ENCODE measurements at regions not wholly inside any gene's neighbourhood (a gene's known extent, or its start where the extent isn't known, plus 50 kb on each side); places are given as distances from the start of the nearest gene placed in this dataset.

DNA sequence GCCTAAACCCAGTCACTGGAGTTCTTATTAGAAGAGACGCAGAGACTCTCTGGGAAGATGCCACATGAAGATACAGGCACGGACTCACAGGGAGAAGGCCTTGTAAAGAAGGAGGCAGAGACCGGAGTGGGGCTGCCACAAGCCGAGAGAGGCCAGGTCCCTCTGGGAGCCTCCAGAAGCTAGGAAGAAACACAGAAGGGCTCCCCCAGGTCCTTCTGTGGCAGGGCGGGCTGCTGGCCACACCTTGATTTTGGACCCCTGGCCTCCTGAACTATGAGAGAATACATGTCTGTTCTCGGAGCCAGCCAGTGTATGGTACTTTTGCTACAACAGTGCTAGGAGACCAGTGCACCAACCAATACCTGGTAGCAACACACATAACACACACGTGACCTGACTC, 140.1 kb upstream of the SPACA7 start:
- TF ChIP-seq POLR2A (IDR thresholded peaks at IDR 0.05; ENCODE audit: low read depth) (no peak), POLR2AphosphoS5 (IDR thresholded peaks at IDR 0.05) (no peak)
- Histone ChIP-seq H3K36me3 (no peaks in the 10 kb centered on the region), H3K27ac (replicated peaks in 1 of 4) (no peak overlapping the region), H3K9me3 (peaks cover 0 to 9% (median 4%) of the 10 kb centered on the region in 4 donors), H3K4me3 (no peak overlapping the region), H3K27me3 (peaks cover 0 to 61% (median 0%) of the 10 kb centered on the region in 4 donors), H3K4me1 (no peaks in the 10 kb centered on the region)
- 82% methylated on average over 7 of the region's 7 CpGs for WGBS
- DNase-seq (ENCODE audit: extremely low spot score) = no peak
- intact Hi-C loops (cut with DNase I) = no loop called here

DNA sequence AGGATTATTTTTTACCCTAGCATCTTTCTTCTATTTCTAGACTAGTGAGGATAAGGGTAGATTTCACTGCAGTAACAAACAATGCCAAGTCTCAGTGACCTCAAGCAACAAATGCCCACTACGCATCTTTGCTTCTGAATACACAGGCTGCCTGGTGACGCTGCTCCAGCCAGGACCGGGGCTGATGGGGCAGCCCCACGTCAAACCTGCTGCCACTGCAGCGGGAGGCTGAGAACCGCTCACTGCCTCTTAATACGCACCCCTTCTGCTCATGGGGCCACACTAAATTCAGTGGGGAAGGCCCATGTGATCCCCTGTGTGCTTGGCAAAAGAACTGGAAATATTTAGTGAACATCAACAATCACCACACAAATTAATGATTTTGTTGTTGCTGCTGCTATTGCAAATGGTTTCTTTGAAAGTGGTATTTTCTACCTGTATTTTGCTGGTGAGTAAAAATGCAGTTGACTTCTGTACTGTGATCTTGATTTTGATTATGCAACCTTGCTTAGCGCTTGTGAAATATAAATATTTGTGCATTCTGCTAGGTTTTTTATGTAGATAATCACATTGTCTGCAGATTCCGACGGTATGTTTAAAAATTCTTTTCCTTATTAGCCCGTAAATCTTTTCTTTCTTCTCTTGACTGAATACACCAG, 139.5 kb upstream of the SPACA7 start:
- TF ChIP-seq POLR2AphosphoS5 (IDR thresholded peaks at IDR 0.05) (no peak), POLR2A (IDR thresholded peaks at IDR 0.05; ENCODE audit: low read depth) (no peak), EP300 (IDR thresholded peaks at IDR 0.05) (no peak), CTCF (IDR thresholded peaks at IDR 0.05) (no peak)
- intact Hi-C loops (cut with DNase I) = no loop called here
- DNase-seq (ENCODE audit: extremely low spot score) = no peak

DNA sequence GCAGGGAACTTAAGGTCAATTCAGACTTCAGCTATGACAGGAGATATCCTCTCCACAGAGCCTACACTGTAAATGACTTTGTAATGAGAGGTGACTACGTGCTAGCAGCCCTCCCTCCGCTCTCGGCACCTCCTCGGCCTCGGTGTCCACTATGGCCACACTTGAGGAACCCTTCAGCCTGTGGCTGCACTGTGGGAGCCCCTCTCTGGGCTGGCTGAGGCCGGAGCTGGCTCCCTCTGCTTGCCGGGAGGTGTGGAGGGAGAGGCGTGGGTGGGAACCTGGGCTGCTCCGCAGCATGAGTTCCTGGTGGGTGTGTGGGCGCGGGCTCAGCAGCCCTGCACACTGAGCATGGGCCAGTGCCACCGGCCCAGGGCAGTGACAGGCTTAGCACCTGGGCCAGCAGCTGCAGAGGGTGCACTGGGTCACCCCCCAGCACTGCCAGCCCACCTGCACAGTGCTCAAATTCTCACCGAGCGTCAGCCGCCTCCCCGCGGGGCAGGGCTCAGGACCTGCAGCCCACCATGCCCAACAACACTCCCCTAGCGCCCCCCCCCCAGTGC, 137.6 kb upstream of the SPACA7 start:
- Histone ChIP-seq H3K9me3 (peaks cover 0 to 9% (median 4%) of the 10 kb centered on the region in 4 donors), H3K4me1 (no peaks in the 10 kb centered on the region), H3K36me3 (no peaks in the 10 kb centered on the region), H3K4me3 (no peak overlapping the region), H3K27ac (replicated peaks in 1 of 4) (no peak overlapping the region), H3K27me3 (peaks cover 0 to 56% (median 0%) of the 10 kb centered on the region in 4 donors)
- intact Hi-C loops (cut with DNase I) = no loop called here
- TF ChIP-seq POLR2A (IDR thresholded peaks at IDR 0.05; ENCODE audit: low read depth) (no peak), EP300 (IDR thresholded peaks at IDR 0.05) (no peak), CTCF (IDR thresholded peaks at IDR 0.05) (no peak), POLR2AphosphoS5 (IDR thresholded peaks at IDR 0.05) (no peak)
- no peak for DNase-seq (ENCODE audit: extremely low spot score)
- 93% methylated on average over 16 of the region's 18 CpGs for WGBS

More for the DNA sequence above, 139.5 kb upstream of the SPACA7 start:
- WGBS = 79% methylated on average over 11 of the region's 11 CpGs
- no peaks in the 10 kb centered on the region for H3K36me3 ChIP-seq
- H3K9me3 ChIP-seq = peaks cover 0 to 9% (median 4%) of the 10 kb centered on the region in 4 donors
- H3K27ac ChIP-seq (replicated peaks in 1 of 4) = no peak overlapping the region
- H3K27me3 ChIP-seq = peaks cover 0 to 67% (median 0%) of the 10 kb centered on the region in 4 donors
- H3K4me1 ChIP-seq = no peaks in the 10 kb centered on the region
- H3K4me3 ChIP-seq = no peak overlapping the region

GRCh38 chr13:112240076-112240475, 136.1 kb upstream of the SPACA7 start:
- intact Hi-C loops (cut with DNase I) = no loop called here
- no peak for DNase-seq (ENCODE audit: extremely low spot score)
- Histone ChIP-seq H3K27me3 (peaks cover 0 to 44% (median 0%) of the 10 kb centered on the region in 4 donors), H3K36me3 (no peaks in the 10 kb centered on the region), H3K27ac (replicated peaks in 1 of 4) (no peak overlapping the region), H3K4me1 (no peaks in the 10 kb centered on the region), H3K9me3 (peaks cover 0 to 9% (median 4%) of the 10 kb centered on the region in 4 donors), H3K4me3 (no peak overlapping the region)
- 72% methylated on average over 6 of the region's 6 CpGs for WGBS
- TF ChIP-seq CTCF (IDR thresholded peaks at IDR 0.05) (no peak), POLR2AphosphoS5 (IDR thresholded peaks at IDR 0.05) (no peak), EP300 (IDR thresholded peaks at IDR 0.05) (no peak), POLR2A (IDR thresholded peaks at IDR 0.05; ENCODE audit: low read depth) (no peak)

DNA sequence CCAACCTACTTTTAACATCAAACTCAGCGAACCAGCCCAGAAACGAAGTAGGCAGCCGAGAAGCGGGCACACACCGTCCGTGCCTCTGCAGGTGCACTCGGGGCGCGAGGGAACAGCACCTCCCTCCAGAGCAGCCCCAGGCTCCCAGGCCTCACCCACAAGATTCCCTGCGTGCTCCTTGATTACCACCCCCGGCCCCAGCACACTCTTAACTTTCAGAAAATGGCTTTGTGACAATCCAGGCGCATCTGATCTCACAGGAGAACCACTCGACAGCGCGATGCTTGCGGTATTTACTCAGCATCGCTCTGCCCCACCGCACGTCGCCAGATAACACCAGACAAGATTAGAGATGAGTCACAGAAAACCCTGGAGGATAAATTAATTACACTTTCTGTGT, 134.9 kb upstream of the SPACA7 start:
- DNase-seq (ENCODE audit: extremely low spot score) = no peak
- Histone ChIP-seq H3K27ac (replicated peaks in 1 of 4) (no peak overlapping the region), H3K4me3 (no peak overlapping the region), H3K36me3 (no peaks in the 10 kb centered on the region), H3K9me3 (peaks cover 0 to 9% (median 4%) of the 10 kb centered on the region in 4 donors), H3K4me1 (no peaks in the 10 kb centered on the region), H3K27me3 (peaks cover 0 to 33% (median 0%) of the 10 kb centered on the region in 4 donors)
- TF ChIP-seq POLR2A (IDR thresholded peaks at IDR 0.05; ENCODE audit: low read depth) (no peak), CTCF (IDR thresholded peaks at IDR 0.05) (no peak), POLR2AphosphoS5 (IDR thresholded peaks at IDR 0.05) (no peak), EP300 (IDR thresholded peaks at IDR 0.05) (no peak)
- WGBS = 77% methylated on average over 20 of the region's 20 CpGs
- intact Hi-C loops (cut with DNase I) = no loop called here

All from esophagus muscularis mucosa (tissue), 4 donors.